Cardiac muscle cell (in vitro differentiated cells and primary cell): ENCODE measurements at regions not wholly inside any gene's neighbourhood (a gene's known extent, or its start where the extent isn't known, plus 50 kb on each side); places are given as distances from the start of the nearest gene placed in this dataset.

Source experiments
- DNase-seq, 2 donors: peaks; one replicate each; pipeline versions ENCODE4 v3.0.0 to v3.0.0-alpha.2; 2010 to 2017; ENCODE audit warnings: low read depth in 1 of 2, low spot score in 1 of 2
- H3K27ac ChIP-seq: fragments of 200-600 bp; sonication (generic); 2 replicates; pipeline ENCODE4 v1.5.1; 2016
- H3K27me3 ChIP-seq: fragments of 200-600 bp; sonication (generic); 2 replicates; pipeline ENCODE4 v1.6.0; 2016; ENCODE audit warnings: control low read depth
- H3K36me3 ChIP-seq: fragments of 200-600 bp; sonication (generic); 2 replicates; pipeline ENCODE4 v1.5.1; 2016; ENCODE audit warnings: control low read depth
- H3K4me1 ChIP-seq: fragments of 200-600 bp; sonication (generic); 2 replicates; pipeline ENCODE4 v1.8.1; 2017; ENCODE audit warnings: low read depth, mild to moderate bottlenecking, mixed run types
- H3K4me3 ChIP-seq: fragments of 200-600 bp; sonication (generic); 2 replicates; pipeline ENCODE4 v1.5.1; 2016; ENCODE audit warnings: mild to moderate bottlenecking
- H3K9me3 ChIP-seq: fragments of 200-600 bp; sonication (generic); 2 replicates; pipeline ENCODE4 v1.5.1; 2017; ENCODE audit warnings: low read depth, mild to moderate bottlenecking, control low read depth
- TF ChIP-seq, protein P1 (sequence below): IDR thresholded peaks from 2 replicates; pipeline ENCODE4 v1.5.1; 2012; ENCODE audit warnings: low read depth, mild to moderate bottlenecking, low read length

DNA sequence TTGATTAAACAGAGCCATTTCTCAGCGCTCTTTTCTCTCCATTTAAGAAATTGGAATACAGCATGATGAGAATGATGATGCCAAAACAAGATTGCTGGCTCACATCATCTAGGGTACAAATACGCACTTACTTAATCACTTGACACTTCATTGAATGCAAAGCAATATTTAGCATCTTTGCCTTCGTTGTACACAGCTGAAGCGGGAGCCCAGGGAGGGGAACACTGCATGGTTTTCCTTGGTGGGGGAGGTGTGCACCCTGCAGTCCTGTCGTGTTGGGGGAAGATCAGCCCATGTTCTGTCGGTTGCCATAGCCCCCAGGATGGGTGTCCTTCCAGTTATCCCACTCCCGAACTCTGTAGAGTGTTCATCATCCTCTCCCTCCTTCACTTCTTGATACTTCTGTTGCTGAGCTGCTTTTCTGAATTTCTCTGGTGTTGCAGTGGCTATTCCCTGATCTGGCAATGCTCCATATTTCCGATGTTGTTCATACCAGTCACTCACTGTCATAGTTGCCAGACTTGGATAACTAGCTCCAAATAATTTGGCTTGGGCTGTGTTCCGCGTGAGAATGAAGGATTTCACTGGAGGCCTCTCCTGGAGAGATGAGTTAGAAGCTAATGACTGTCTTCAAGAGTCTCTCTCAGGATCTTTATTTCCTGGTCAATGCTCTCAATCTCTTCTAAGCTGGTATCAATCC, 50.1 kb upstream of the DYNC1LI1 start:
- no peaks in the 10 kb centered on the region for H3K4me1 ChIP-seq
- DNase-seq = no peak
- TF ChIP-seq, protein P1, sequence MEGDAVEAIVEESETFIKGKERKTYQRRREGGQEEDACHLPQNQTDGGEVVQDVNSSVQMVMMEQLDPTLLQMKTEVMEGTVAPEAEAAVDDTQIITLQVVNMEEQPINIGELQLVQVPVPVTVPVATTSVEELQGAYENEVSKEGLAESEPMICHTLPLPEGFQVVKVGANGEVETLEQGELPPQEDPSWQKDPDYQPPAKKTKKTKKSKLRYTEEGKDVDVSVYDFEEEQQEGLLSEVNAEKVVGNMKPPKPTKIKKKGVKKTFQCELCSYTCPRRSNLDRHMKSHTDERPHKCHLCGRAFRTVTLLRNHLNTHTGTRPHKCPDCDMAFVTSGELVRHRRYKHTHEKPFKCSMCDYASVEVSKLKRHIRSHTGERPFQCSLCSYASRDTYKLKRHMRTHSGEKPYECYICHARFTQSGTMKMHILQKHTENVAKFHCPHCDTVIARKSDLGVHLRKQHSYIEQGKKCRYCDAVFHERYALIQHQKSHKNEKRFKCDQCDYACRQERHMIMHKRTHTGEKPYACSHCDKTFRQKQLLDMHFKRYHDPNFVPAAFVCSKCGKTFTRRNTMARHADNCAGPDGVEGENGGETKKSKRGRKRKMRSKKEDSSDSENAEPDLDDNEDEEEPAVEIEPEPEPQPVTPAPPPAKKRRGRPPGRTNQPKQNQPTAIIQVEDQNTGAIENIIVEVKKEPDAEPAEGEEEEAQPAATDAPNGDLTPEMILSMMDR = no peak
- H3K27me3 ChIP-seq = no peaks in the 10 kb centered on the region
- H3K9me3 ChIP-seq = no peaks in the 10 kb centered on the region
- H3K36me3 ChIP-seq = no peaks in the 10 kb centered on the region
- no peak overlapping the region for H3K27ac ChIP-seq
- H3K4me3 ChIP-seq = no peak overlapping the region
